NCI-H1694 treated with DMSO at 0.1 percent for 48 hours (cell line): ENCODE measurements at regions not wholly inside any gene's neighbourhood (a gene's known extent, or its start where the extent isn't known, plus 50 kb on each side); places are given as distances from the start of the nearest gene placed in this dataset.

ENCODE experiments used
- DNase-seq: peaks from one replicate; lab custom pipeline; 2025; lab: John Stamatoyannopoulos, UW

- no peak for DNase-seq
Measured at GRCh38 chr1:172887162-172887561, 163.6 kb downstream of the TNFSF18 start.

GRCh38 chr1:172893146-172893841, 157.4 kb downstream of the TNFSF18 start:
- DNase-seq, result no peak

- DNase-seq, result no peak
Measured at GRCh38 chr1:172894349-172895049, 156.2 kb downstream of the TNFSF18 start.

GRCh38 chr1:172895050-172895460, 155.7 kb downstream of the TNFSF18 start:
- DNase-seq, result no peak

GRCh38 chr1:172895761-172896160, 155.0 kb downstream of the TNFSF18 start:
- DNase-seq, result no peak

- no peak for DNase-seq
Measured at GRCh38 chr1:172897738-172898137, 153.0 kb downstream of the TNFSF18 start.

GRCh38 chr1:172898866-172899265, 151.9 kb downstream of the TNFSF18 start:
- no peak for DNase-seq

- no peak for DNase-seq
Measured at GRCh38 chr1:172900376-172900997, 150.3 kb downstream of the TNFSF18 start.

- no peak for DNase-seq
Measured at GRCh38 chr1:172902200-172902599, 148.5 kb downstream of the TNFSF18 start.

GRCh38 chr1:172902861-172903381, 147.8 kb downstream of the TNFSF18 start:
- DNase-seq, result no peak

- no peak for DNase-seq
Measured at GRCh38 chr1:172903581-172904220, 147.0 kb downstream of the TNFSF18 start.

- no peak for DNase-seq
Measured at GRCh38 chr1:172905452-172905851, 145.3 kb downstream of the TNFSF18 start.

- no peak for DNase-seq
Measured at GRCh38 chr1:172906778-172907592, 143.8 kb downstream of the TNFSF18 start.

GRCh38 chr1:172907834-172908326, 142.9 kb downstream of the TNFSF18 start:
- DNase-seq, result no peak

GRCh38 chr1:172909606-172910326, 141.0 kb downstream of the TNFSF18 start:
- no peak for DNase-seq

- no peak for DNase-seq
Measured at GRCh38 chr1:172912765-172913260, 137.9 kb downstream of the TNFSF18 start.

GRCh38 chr1:172914501-172915144, 136.1 kb downstream of the TNFSF18 start:
- DNase-seq, result no peak

- no peak for DNase-seq
Measured at GRCh38 chr1:172915271-172915670, 135.5 kb downstream of the TNFSF18 start.

- no peak for DNase-seq
Measured at GRCh38 chr1:172916116-172916515, 134.6 kb downstream of the TNFSF18 start.

GRCh38 chr1:172917972-172918371, 132.8 kb downstream of the TNFSF18 start:
- no peak for DNase-seq
